H1 (cell line): ENCODE measurements at regions not wholly inside any gene's neighbourhood (a gene's known extent, or its start where the extent isn't known, plus 50 kb on each side); places are given as distances from the start of the nearest gene placed in this dataset.

ENCODE experiments used
- CHD1 ChIP-seq: IDR thresholded peaks from 2 replicates; pipeline ENCODE4 v1.6.1; 2012; ENCODE audit warnings: low read depth, low read length, improper control_type of control experiment
- CHD2 ChIP-seq: IDR thresholded peaks from 2 replicates; pipeline ENCODE4 v1.6.1; 2012; ENCODE audit warnings: low read length, improper control_type of control experiment
- HDAC6 ChIP-seq: IDR thresholded peaks from one replicate; pipeline ENCODE4 v1.7.1; 2012; ENCODE audit warnings: low read depth, mild to moderate bottlenecking, inconsistent platforms, low read length, moderate library complexity
- JUN ChIP-seq: IDR thresholded peaks from 2 replicates; pipeline ENCODE4 v1.6.1; 2011; ENCODE audit warnings: low read depth, mild to moderate bottlenecking, improper control_type of control experiment, low read length
- PHF8 ChIP-seq: fragments of 200-600 bp; sonication (generic); conservative IDR thresholded peaks from 2 replicates; pipeline ENCODE4 v1.7.1; 2012; ENCODE audit warnings: low read depth, mild to moderate bottlenecking, inconsistent platforms, low read length, moderate library complexity
- RNF2 ChIP-seq: fragments of 200-900, 300-1000 bp; sonication (generic); IDR thresholded peaks from 2 replicates; pipeline ENCODE4 v1.7.1; 2016; ENCODE audit warnings: borderline replicate concordance, low read depth, mild to moderate bottlenecking, antibody characterized with exemption, low read length; ENCODE audit not compliant: poor library complexity, severe bottlenecking; ENCODE audit errors: missing control alignments
- SIN3A ChIP-seq, 2 experiments: IDR thresholded peaks in 1 of 2; conservative IDR thresholded peaks in 1 of 2; 2 replicates each; pipeline ENCODE4 v1.6.1; 2011 to 2012; ENCODE audit warnings: low read length in 2 of 2, improper control_type of control experiment in 1 of 2, low read depth in 1 of 2, mild to moderate bottlenecking in 1 of 2
- SP4 ChIP-seq: IDR thresholded peaks from 2 replicates; pipeline ENCODE4 v1.6.1; 2012; ENCODE audit warnings: low read length, inconsistent platforms

DNA sequence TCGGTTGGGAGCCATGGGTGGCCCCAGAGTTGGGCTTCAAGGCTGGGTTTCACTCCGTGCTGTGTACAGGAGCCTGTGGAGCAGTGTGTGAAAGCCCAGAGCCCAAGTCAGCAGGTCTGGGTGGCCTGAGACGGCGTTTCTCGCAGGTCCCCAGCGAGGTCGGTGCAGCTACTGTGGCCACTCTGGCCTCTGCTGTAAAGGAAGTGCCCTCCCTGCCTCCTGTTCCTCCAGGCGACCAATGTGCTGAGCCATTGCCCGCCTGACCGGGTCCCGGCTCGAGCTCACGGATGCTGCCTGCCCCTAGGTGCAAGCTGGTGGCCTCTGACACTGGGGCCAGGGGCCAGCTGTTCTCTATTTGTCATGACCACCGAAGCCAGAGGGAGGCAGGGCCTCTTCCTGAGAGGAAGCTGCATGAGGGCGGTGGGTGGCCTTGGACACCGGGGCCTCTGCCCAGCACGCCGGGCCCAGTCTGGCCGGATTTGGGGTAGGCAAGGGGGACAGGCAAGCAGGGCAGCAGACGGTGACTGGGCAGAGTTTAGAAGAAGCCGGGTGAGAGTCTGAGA lies 170.9 kb downstream of the IRF8 start (continued):
- TF ChIP-seq SP4 (no peak), HDAC6 (no peak), CHD2 (no peak), SIN3A (conservative IDR thresholded peaks at IDR 0.05 in 1 of 2, IDR thresholded peaks at IDR 0.05 in 1 of 2; ENCODE audit: low read depth in 1 of 2, low read length in 2 of 2) (no peak), PHF8 (no peak), JUN (no peak), CHD1 (no peak), RNF2 (no peak)
